SK-N-SH (cell line): ENCODE measurements at regions not wholly inside any gene's neighbourhood (a gene's known extent, or its start where the extent isn't known, plus 50 kb on each side); places are given as distances from the start of the nearest gene placed in this dataset.

Experiments
- CTCF ChIA-PET: fragments of 300-600, 350-600 bp; formaldehyde crosslinking; extraction: SDS; loops from one replicate; lab custom pipeline; 2021; lab: Yijun Ruan, JAX
- POLR2A ChIA-PET: fragments of 350-600 bp; sonication (Branson Sonifier 250); formaldehyde crosslinking; extraction: SDS; loops from one replicate; lab custom pipeline; 2020; ENCODE audit warnings: antibody characterized with exemption, inconsistent platforms; lab: Yijun Ruan, JAX
- DNase-seq: peaks from one replicate; pipeline ENCODE4 v3.0.0; 2012
- H2AFZ ChIP-seq: fragments of 200-600 bp; sonication (generic); 2 replicates; pipeline ENCODE4 v1.8.1; 2016; ENCODE audit warnings: antibody characterized with exemption, mild to moderate bottlenecking, low read depth
- H3F3A ChIP-seq: fragments of 200-600 bp; sonication (generic); replicated peaks from 2 replicates; pipeline ENCODE3; 2016; ENCODE audit warnings: antibody characterized with exemption, mild to moderate bottlenecking; ENCODE audit not compliant: insufficient read depth
- H3K27ac ChIP-seq, 2 experiments: fragments of 200-500 bp in 1 of 2; fragments of 200-600 bp in 1 of 2; sonication (Bioruptor generic) in 1 of 2; sonication (generic), shearing (Covaris generic) in 1 of 2; 2 replicates each; pipeline versions ENCODE4 v1.5.1 to v1.6.1; 2014 to 2016; ENCODE audit warnings: low read depth in 2 of 2, inconsistent platforms in 1 of 2, low read length in 1 of 2, mild to moderate bottlenecking in 1 of 2, mixed read lengths in 1 of 2
- H3K27me3 ChIP-seq: fragments of 200-600 bp; sonication (generic), shearing (Covaris generic); 2 replicates; pipeline ENCODE4 v1.6.1; 2016; ENCODE audit warnings: mixed run types; ENCODE audit not compliant: insufficient read depth
- H3K36me3 ChIP-seq, 2 experiments: fragments of 200-500 bp in 1 of 2; fragments of 200-600 bp in 1 of 2; sonication (Bioruptor generic) in 1 of 2; sonication (generic) in 1 of 2; replicated peaks in 1 of 2; 2 replicates each; pipeline versions ENCODE3 to v1.5.1; 2014 to 2016; ENCODE audit warnings: low read length in 1 of 2, mild to moderate bottlenecking in 1 of 2; ENCODE audit not compliant: insufficient read depth in 2 of 2, control insufficient read depth in 1 of 2
- H3K4me1 ChIP-seq, 2 experiments: fragments of 200-500 bp in 1 of 2; fragments of 200-600 bp in 1 of 2; sonication (Bioruptor generic) in 1 of 2; sonication (generic), shearing (Covaris generic) in 1 of 2; 2 replicates each; pipeline versions ENCODE4 v1.5.1 to v1.6.1; 2014 to 2016; ENCODE audit warnings: low read depth in 1 of 2, low read length in 1 of 2, mixed run types in 1 of 2; ENCODE audit not compliant: insufficient read depth in 2 of 2, control insufficient read depth in 1 of 2
- H3K4me2 ChIP-seq: fragments of 200-600 bp; sonication (generic), shearing (Covaris generic); 2 replicates; pipeline ENCODE4 v1.6.1; 2017; ENCODE audit warnings: mixed run types
- H3K4me3 ChIP-seq, 2 experiments: fragments of 200-500 bp in 1 of 2; fragments of 200-600 bp in 1 of 2; sonication (Bioruptor generic) in 1 of 2; sonication (generic), shearing (Covaris generic) in 1 of 2; 2 replicates each; pipeline versions ENCODE4 v1.5.1 to v1.8.1; 2014 to 2016; ENCODE audit warnings: low read depth in 2 of 2, inconsistent platforms in 1 of 2, low read length in 1 of 2, mild to moderate bottlenecking in 1 of 2, mixed read lengths in 1 of 2, moderate library complexity in 1 of 2
- H3K79me2 ChIP-seq: fragments of 200-600 bp; sonication (generic); 2 replicates; pipeline ENCODE4 v1.8.1; 2017; ENCODE audit warnings: mild to moderate bottlenecking; ENCODE audit not compliant: insufficient read depth
- H3K9ac ChIP-seq: fragments of 200-600 bp; sonication (generic); 2 replicates; pipeline ENCODE4 v1.6.1; 2017; ENCODE audit warnings: mixed run types
- H3K9me2 ChIP-seq: fragments of 200-600 bp; sonication (generic); 2 replicates; pipeline ENCODE4 v1.6.1; 2017; ENCODE audit warnings: mixed run types
- H3K9me3 ChIP-seq: fragments of 200-600 bp; sonication (generic); 2 replicates; pipeline ENCODE4 v1.6.1; 2017; ENCODE audit warnings: mixed run types, mild to moderate bottlenecking, moderate library complexity
- H4K20me1 ChIP-seq: fragments of 200-600 bp; sonication (generic); 2 replicates; pipeline ENCODE4 v1.6.1; 2017; ENCODE audit warnings: mild to moderate bottlenecking, mixed run types; ENCODE audit not compliant: insufficient read depth
- CHD2 ChIP-seq: fragments of 150-350 bp; IDR thresholded peaks from 2 replicates; pipeline ENCODE4 v1.6.1; 2018; ENCODE audit warnings: low read length; ENCODE audit not compliant: partially characterized antibody
- FOSL2 ChIP-seq: IDR thresholded peaks from 2 replicates; pipeline ENCODE4 v1.4.0; 2012; ENCODE audit warnings: low read depth, mild to moderate bottlenecking, moderate library complexity, borderline replicate concordance
- FOXM1 ChIP-seq: IDR thresholded peaks from 2 replicates; pipeline ENCODE4 v1.4.0; 2012; ENCODE audit warnings: low read depth, mild to moderate bottlenecking
- GABPA ChIP-seq: IDR thresholded peaks from 2 replicates; pipeline ENCODE4 v1.4.0; 2012; ENCODE audit warnings: low read depth, mild to moderate bottlenecking
- MEF2A ChIP-seq: IDR thresholded peaks from 2 replicates; pipeline ENCODE4 v1.4.0; 2012; ENCODE audit warnings: low read depth, borderline replicate concordance
- NFIC ChIP-seq: IDR thresholded peaks from 2 replicates; pipeline ENCODE4 v1.4.0; 2012; ENCODE audit warnings: borderline replicate concordance
- NRF1 ChIP-seq: IDR thresholded peaks from 2 replicates; pipeline ENCODE4 v1.6.1; 2012; ENCODE audit warnings: low read depth, mild to moderate bottlenecking, low read length
- RAD21 ChIP-seq: IDR thresholded peaks from 2 replicates; pipeline ENCODE4 v1.6.1; 2012; ENCODE audit warnings: mild to moderate bottlenecking, low read length
- RCOR1 ChIP-seq: fragments of 150-350 bp; IDR thresholded peaks from 2 replicates; pipeline ENCODE4 v1.6.1; 2017; ENCODE audit warnings: antibody characterized with exemption, low read length
- RFX5 ChIP-seq: IDR thresholded peaks from 2 replicates; pipeline ENCODE4 v1.6.1; 2012; ENCODE audit warnings: mild to moderate bottlenecking, improper control_type of control experiment, low read length
- TAF1 ChIP-seq: IDR thresholded peaks from 2 replicates; pipeline ENCODE4 v1.6.1; 2012; ENCODE audit warnings: low read depth, mild to moderate bottlenecking, low read length, moderate library complexity, borderline replicate concordance
- WGBS: methylation state at CpG from one replicate; pipeline ENCODE4 v1.1.6; 2017; ENCODE audit warnings: low lambda C conversion rate; 5-methylcytosine and 5-hydroxymethylcytosine counted together
- TF ChIP-seq, protein P1 (sequence below): fragments of 150-350 bp; IDR thresholded peaks from 2 replicates; pipeline ENCODE4 v1.6.1; 2016; ENCODE audit warnings: mild to moderate bottlenecking, low read depth, low read length
- TF ChIP-seq, protein P2 (sequence below): IDR thresholded peaks from 2 replicates; pipeline ENCODE4 v1.4.0; 2012; ENCODE audit warnings: low read depth, borderline replicate concordance
- TF ChIP-seq, protein P3 (sequence below): IDR thresholded peaks from 2 replicates; pipeline ENCODE4 v1.4.0; 2012; ENCODE audit warnings: low read depth, borderline replicate concordance
- TF ChIP-seq, protein P4 (sequence below): fragments of 200-600 bp; sonication (generic); IDR thresholded peaks from 2 replicates; pipeline ENCODE4 v1.6.1; 2017; ENCODE audit warnings: antibody characterized with exemption, mild to moderate bottlenecking, moderate library complexity
- TF ChIP-seq, protein P5 (sequence below): fragments of 150-350 bp; IDR thresholded peaks from 2 replicates; pipeline ENCODE4 v1.6.1; 2017; ENCODE audit warnings: antibody characterized with exemption, low read length, low read depth, borderline replicate concordance

DNA sequence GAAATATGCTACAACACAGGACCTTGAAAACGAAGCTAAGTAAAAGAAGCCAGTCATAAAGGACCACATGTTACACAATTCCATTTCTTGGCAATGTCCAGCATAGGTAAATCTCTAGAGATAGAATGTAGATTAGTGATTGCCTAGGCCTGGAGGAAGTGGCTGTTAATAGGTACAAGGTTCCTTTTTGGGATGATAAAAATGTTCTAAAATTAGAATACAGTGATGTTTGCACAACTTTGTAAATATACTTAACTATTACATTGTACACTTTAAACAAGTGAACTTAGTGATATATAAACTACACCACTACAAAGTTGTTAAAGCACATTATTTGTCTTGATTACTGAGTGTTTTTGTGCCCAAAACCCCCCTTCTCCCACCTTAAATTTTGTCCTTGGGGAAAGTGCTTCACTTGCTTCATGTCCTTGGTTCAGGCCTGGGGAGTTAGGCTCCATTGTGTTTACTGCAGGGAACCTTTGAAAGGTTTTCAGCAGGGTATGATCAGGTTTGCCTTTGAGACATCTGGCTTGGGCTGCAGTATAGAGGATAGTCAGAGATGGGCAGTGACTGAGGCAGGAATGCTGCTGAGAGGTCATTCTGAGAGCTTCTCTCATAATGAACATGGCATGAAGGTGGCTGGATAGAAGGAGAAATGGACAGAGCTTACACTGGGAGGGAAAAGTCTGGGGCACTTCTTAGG lies 1052.6 kb downstream of the REEP3 start:
- Histone ChIP-seq H2AFZ (no peak overlapping the region), H3K9me2 (no peaks in the 10 kb centered on the region), H3K9me3 (no peaks in the 10 kb centered on the region), H4K20me1 (no peaks in the 10 kb centered on the region), H3K27me3 (no peaks in the 10 kb centered on the region), H3K4me1 (peaks cover 0 to 15% of the 10 kb centered on the region in 2 experiments; a peak in 2 of 4 replicates), H3K9ac (no peak overlapping the region), H3F3A (no peaks in the 10 kb centered on the region), H3K79me2 (no peaks in the 10 kb centered on the region), H3K27ac (peak overlapping the region in 1 of 2 experiments; percentile 92; a peak in 2 of 4 replicates), H3K4me3 (no peak overlapping the region), H3K36me3 (no peaks in the 10 kb centered on the region), H3K4me2 (no peak overlapping the region)
- ChIA-PET POLR2A (interaction anchor here (1.1 kb wide), 1 partner anchor 45 kb away, joined by 5 read pairs; no protein-coding TSS in a partner anchor), CTCF (interaction anchor here (1.6 kb wide), 1 partner anchor 9 kb away, joined by 3 read pairs; no protein-coding TSS in a partner anchor)
- 5% methylated on average over 1 of the region's 1 CpG for WGBS
- no peak for TF ChIP-seq TAF1
- no peak for TF ChIP-seq NFIC
- TF ChIP-seq, protein P1, sequence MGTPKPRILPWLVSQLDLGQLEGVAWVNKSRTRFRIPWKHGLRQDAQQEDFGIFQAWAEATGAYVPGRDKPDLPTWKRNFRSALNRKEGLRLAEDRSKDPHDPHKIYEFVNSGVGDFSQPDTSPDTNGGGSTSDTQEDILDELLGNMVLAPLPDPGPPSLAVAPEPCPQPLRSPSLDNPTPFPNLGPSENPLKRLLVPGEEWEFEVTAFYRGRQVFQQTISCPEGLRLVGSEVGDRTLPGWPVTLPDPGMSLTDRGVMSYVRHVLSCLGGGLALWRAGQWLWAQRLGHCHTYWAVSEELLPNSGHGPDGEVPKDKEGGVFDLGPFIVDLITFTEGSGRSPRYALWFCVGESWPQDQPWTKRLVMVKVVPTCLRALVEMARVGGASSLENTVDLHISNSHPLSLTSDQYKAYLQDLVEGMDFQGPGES: no peak
- TF ChIP-seq FOXM1: no peak
- no peak for TF ChIP-seq NRF1
- no peak for TF ChIP-seq FOSL2
- TF ChIP-seq MEF2A: no peak
- TF ChIP-seq RCOR1: no peak
- TF ChIP-seq, protein P2, sequence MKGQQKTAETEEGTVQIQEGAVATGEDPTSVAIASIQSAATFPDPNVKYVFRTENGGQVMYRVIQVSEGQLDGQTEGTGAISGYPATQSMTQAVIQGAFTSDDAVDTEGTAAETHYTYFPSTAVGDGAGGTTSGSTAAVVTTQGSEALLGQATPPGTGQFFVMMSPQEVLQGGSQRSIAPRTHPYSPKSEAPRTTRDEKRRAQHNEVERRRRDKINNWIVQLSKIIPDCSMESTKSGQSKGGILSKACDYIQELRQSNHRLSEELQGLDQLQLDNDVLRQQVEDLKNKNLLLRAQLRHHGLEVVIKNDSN: no peak
- no peak for TF ChIP-seq RFX5
- no peak for TF ChIP-seq CHD2
- TF ChIP-seq, protein P3, sequence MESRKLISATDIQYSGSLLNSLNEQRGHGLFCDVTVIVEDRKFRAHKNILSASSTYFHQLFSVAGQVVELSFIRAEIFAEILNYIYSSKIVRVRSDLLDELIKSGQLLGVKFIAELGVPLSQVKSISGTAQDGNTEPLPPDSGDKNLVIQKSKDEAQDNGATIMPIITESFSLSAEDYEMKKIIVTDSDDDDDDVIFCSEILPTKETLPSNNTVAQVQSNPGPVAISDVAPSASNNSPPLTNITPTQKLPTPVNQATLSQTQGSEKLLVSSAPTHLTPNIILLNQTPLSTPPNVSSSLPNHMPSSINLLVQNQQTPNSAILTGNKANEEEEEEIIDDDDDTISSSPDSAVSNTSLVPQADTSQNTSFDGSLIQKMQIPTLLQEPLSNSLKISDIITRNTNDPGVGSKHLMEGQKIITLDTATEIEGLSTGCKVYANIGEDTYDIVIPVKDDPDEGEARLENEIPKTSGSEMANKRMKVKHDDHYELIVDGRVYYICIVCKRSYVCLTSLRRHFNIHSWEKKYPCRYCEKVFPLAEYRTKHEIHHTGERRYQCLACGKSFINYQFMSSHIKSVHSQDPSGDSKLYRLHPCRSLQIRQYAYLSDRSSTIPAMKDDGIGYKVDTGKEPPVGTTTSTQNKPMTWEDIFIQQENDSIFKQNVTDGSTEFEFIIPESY: no peak
- TF ChIP-seq RAD21: no peak
- TF ChIP-seq, protein P4, sequence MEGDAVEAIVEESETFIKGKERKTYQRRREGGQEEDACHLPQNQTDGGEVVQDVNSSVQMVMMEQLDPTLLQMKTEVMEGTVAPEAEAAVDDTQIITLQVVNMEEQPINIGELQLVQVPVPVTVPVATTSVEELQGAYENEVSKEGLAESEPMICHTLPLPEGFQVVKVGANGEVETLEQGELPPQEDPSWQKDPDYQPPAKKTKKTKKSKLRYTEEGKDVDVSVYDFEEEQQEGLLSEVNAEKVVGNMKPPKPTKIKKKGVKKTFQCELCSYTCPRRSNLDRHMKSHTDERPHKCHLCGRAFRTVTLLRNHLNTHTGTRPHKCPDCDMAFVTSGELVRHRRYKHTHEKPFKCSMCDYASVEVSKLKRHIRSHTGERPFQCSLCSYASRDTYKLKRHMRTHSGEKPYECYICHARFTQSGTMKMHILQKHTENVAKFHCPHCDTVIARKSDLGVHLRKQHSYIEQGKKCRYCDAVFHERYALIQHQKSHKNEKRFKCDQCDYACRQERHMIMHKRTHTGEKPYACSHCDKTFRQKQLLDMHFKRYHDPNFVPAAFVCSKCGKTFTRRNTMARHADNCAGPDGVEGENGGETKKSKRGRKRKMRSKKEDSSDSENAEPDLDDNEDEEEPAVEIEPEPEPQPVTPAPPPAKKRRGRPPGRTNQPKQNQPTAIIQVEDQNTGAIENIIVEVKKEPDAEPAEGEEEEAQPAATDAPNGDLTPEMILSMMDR: no peak
- TF ChIP-seq, protein P5, sequence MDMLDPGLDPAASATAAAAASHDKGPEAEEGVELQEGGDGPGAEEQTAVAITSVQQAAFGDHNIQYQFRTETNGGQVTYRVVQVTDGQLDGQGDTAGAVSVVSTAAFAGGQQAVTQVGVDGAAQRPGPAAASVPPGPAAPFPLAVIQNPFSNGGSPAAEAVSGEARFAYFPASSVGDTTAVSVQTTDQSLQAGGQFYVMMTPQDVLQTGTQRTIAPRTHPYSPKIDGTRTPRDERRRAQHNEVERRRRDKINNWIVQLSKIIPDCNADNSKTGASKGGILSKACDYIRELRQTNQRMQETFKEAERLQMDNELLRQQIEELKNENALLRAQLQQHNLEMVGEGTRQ: no peak
- TF ChIP-seq GABPA: no peak
- no peak for DNase-seq
